ENCODE measurements at regions not wholly inside any gene's neighbourhood (a gene's known extent, or its start where the extent isn't known, plus 50 kb on each side); places are given as distances from the start of the nearest gene placed in this dataset.

GRCh38 chr1:78755986-78756385 lies 106.4 kb downstream of the IFI44 start:
- Histone ChIP-seq H3K4me1 (ENCODE audit: insufficient read depth, insufficient read length) (no peaks in the 10 kb centered on the region), H3K9me3 (ENCODE audit: insufficient read depth, low read length) (peaks cover 10% of the 10 kb centered on the region; the same call in 1 of the 2 replicates), H3K9ac (ENCODE audit: insufficient read length, low read depth) (no peak overlapping the region), H3K27me3 (ENCODE audit: insufficient read depth, insufficient read length) (no peaks in the 10 kb centered on the region), H3K36me3 (ENCODE audit: insufficient read depth, insufficient read length, low read length) (no peaks in the 10 kb centered on the region), H3K4me3 (ENCODE audit: insufficient read length, low read depth) (no peak overlapping the region)
- TF ChIP-seq SUZ12 (IDR thresholded peaks at IDR 0.05; ENCODE audit: extremely low read depth, insufficient read depth, insufficient read length) (no peak), YY1 (IDR thresholded peaks at IDR 0.05; ENCODE audit: insufficient read depth, insufficient read length) (no peak), ZNF274 (IDR thresholded peaks at IDR 0.05; ENCODE audit: low read depth, low read length) (no peak)
- DNase-seq (ENCODE audit: low read depth, low spot score) = no peak

GRCh38 chr1:78758506-78758905 lies 108.9 kb downstream of the IFI44 start:
- Histone ChIP-seq H3K4me1 (ENCODE audit: insufficient read depth, insufficient read length) (no peaks in the 10 kb centered on the region), H3K36me3 (ENCODE audit: insufficient read depth, insufficient read length, low read length) (no peaks in the 10 kb centered on the region), H3K9ac (ENCODE audit: insufficient read length, low read depth) (no peak overlapping the region), H3K4me3 (ENCODE audit: insufficient read length, low read depth) (no peak overlapping the region), H3K9me3 (ENCODE audit: insufficient read depth, low read length) (peaks cover 10% of the 10 kb centered on the region; the same call in 1 of the 2 replicates), H3K27me3 (ENCODE audit: insufficient read depth, insufficient read length) (no peaks in the 10 kb centered on the region)
- no peak for TF ChIP-seq SUZ12 (IDR thresholded peaks at IDR 0.05; ENCODE audit: extremely low read depth, insufficient read depth, insufficient read length)
- no peak for TF ChIP-seq ZNF274 (IDR thresholded peaks at IDR 0.05; ENCODE audit: low read depth, low read length)
- TF ChIP-seq YY1 (IDR thresholded peaks at IDR 0.05; ENCODE audit: insufficient read depth, insufficient read length) = no peak
- DNase-seq (ENCODE audit: low read depth, low spot score) = no peak

DNA sequence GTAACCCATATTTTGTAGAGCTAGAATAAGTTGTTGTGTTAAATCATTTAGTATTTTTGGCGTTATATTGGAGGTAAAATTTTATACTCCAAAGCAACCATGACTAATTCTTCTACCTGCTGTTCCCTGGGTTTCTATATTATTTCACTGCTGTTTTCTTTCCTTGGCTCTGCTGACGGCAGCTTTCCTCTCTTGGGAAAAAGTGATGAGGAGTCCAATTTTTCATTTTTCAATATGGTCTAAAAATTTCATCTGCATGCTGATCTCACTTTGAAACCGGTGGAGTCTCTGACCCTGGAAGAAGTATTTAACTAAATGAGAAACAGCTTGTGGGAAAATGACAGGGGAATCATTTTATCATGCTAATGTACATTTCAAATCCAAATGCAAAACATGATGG lies 110.2 kb downstream of the IFI44 start:
- Histone ChIP-seq H3K4me3 (ENCODE audit: insufficient read length, low read depth) (no peak overlapping the region), H3K36me3 (ENCODE audit: insufficient read depth, insufficient read length, low read length) (no peaks in the 10 kb centered on the region), H3K9me3 (ENCODE audit: insufficient read depth, low read length) (peaks cover 4% of the 10 kb centered on the region; the same call in 1 of the 2 replicates), H3K9ac (ENCODE audit: insufficient read length, low read depth) (no peak overlapping the region), H3K27me3 (ENCODE audit: insufficient read depth, insufficient read length) (no peaks in the 10 kb centered on the region), H3K4me1 (ENCODE audit: insufficient read depth, insufficient read length) (no peaks in the 10 kb centered on the region)
- no peak for TF ChIP-seq ZNF274 (IDR thresholded peaks at IDR 0.05; ENCODE audit: low read depth, low read length)
- no peak for DNase-seq (ENCODE audit: low read depth, low spot score)

GRCh38 chr1:78760858-78761257 lies 111.2 kb downstream of the IFI44 start:
- H3K9ac ChIP-seq (ENCODE audit: insufficient read length, low read depth) = no peak overlapping the region
- no peak for DNase-seq (ENCODE audit: low read depth, low spot score)
- peaks cover under 1% of the 10 kb centered on the region; the same call in 1 of the 2 replicates for H3K9me3 ChIP-seq (ENCODE audit: insufficient read depth, low read length)
- H3K4me1 ChIP-seq (ENCODE audit: insufficient read depth, insufficient read length) = no peaks in the 10 kb centered on the region
- H3K36me3 ChIP-seq (ENCODE audit: insufficient read depth, insufficient read length, low read length) = no peaks in the 10 kb centered on the region
- H3K4me3 ChIP-seq (ENCODE audit: insufficient read length, low read depth) = no peak overlapping the region
- TF ChIP-seq SUZ12 (IDR thresholded peaks at IDR 0.05; ENCODE audit: extremely low read depth, insufficient read depth, insufficient read length) (no peak), YY1 (IDR thresholded peaks at IDR 0.05; ENCODE audit: insufficient read depth, insufficient read length) (no peak), ZNF274 (IDR thresholded peaks at IDR 0.05; ENCODE audit: low read depth, low read length) (no peak)
- no peaks in the 10 kb centered on the region for H3K27me3 ChIP-seq (ENCODE audit: insufficient read depth, insufficient read length)

DNA sequence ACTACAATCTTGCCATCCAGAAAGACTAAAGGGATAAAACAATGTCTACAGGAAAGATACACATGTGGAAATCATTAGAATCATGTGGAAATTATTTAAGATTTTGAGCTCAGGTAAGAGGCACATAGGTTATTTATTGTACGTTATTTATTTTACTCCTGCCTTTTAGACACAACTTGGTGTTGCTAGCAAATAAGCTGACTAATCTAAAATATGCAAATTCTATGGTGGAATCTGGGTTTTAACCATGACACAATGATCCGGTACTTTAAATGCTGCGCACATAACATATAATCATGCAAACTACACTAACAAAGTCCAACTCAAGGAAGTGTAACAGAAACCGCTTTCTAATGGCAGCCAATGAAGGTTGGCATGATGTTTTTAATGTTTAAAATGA lies 112.5 kb downstream of the IFI44 start:
- Histone ChIP-seq H3K9me3 (ENCODE audit: insufficient read depth, low read length) (no peaks in the 10 kb centered on the region), H3K27me3 (ENCODE audit: insufficient read depth, insufficient read length) (no peaks in the 10 kb centered on the region), H3K36me3 (ENCODE audit: insufficient read depth, insufficient read length, low read length) (no peaks in the 10 kb centered on the region), H3K9ac (ENCODE audit: insufficient read length, low read depth) (no peak overlapping the region), H3K4me3 (ENCODE audit: insufficient read length, low read depth) (no peak overlapping the region), H3K4me1 (ENCODE audit: insufficient read depth, insufficient read length) (no peaks in the 10 kb centered on the region)
- no peak for DNase-seq (ENCODE audit: low read depth, low spot score)
- TF ChIP-seq YY1 (IDR thresholded peaks at IDR 0.05; ENCODE audit: insufficient read depth, insufficient read length) (no peak), ZNF274 (IDR thresholded peaks at IDR 0.05; ENCODE audit: low read depth, low read length) (no peak), SUZ12 (IDR thresholded peaks at IDR 0.05; ENCODE audit: extremely low read depth, insufficient read depth, insufficient read length) (no peak)

GRCh38 chr1:78765489-78765888 lies 115.9 kb downstream of the IFI44 start:
- no peaks in the 10 kb centered on the region for H3K4me1 ChIP-seq (ENCODE audit: insufficient read depth, insufficient read length)
- H3K36me3 ChIP-seq (ENCODE audit: insufficient read depth, insufficient read length, low read length) = no peaks in the 10 kb centered on the region
- TF ChIP-seq SUZ12 (IDR thresholded peaks at IDR 0.05; ENCODE audit: extremely low read depth, insufficient read depth, insufficient read length) (no peak), ZNF274 (IDR thresholded peaks at IDR 0.05; ENCODE audit: low read depth, low read length) (no peak), YY1 (IDR thresholded peaks at IDR 0.05; ENCODE audit: insufficient read depth, insufficient read length) (no peak)
- no peaks in the 10 kb centered on the region for H3K9me3 ChIP-seq (ENCODE audit: insufficient read depth, low read length)
- no peak overlapping the region for H3K4me3 ChIP-seq (ENCODE audit: insufficient read length, low read depth)
- H3K9ac ChIP-seq (ENCODE audit: insufficient read length, low read depth) = no peak overlapping the region
- DNase-seq (ENCODE audit: low read depth, low spot score) = no peak
- H3K27me3 ChIP-seq (ENCODE audit: insufficient read depth, insufficient read length) = no peaks in the 10 kb centered on the region

DNA sequence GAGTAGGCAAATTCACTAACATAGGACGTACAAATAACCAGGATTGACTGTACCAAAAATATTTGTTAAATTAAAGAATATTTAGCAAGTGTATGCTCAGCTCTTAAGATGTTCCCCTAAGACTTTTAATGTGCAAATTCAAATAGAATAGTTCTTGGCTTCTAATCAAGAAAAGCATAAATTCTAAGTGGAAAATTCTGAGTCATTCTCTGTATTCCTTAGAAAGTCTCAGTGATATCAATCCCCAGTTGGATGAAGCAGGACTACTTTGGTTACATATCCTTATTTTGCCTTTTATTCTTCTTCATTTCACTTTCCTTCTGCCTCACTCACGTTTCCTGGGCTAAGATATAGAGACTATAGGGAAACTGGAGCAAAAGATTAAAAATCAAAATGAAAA lies 130.2 kb downstream of the IFI44 start:
- no peak for DNase-seq (ENCODE audit: low read depth, low spot score)
- Histone ChIP-seq H3K4me1 (ENCODE audit: insufficient read depth, insufficient read length) (no peaks in the 10 kb centered on the region), H3K9me3 (ENCODE audit: insufficient read depth, low read length) (no peaks in the 10 kb centered on the region), H3K36me3 (ENCODE audit: insufficient read depth, insufficient read length, low read length) (no peaks in the 10 kb centered on the region), H3K4me3 (ENCODE audit: insufficient read length, low read depth) (no peak overlapping the region), H3K9ac (ENCODE audit: insufficient read length, low read depth) (no peak overlapping the region), H3K27me3 (ENCODE audit: insufficient read depth, insufficient read length) (no peaks in the 10 kb centered on the region)
- no peak for TF ChIP-seq YY1 (IDR thresholded peaks at IDR 0.05; ENCODE audit: insufficient read depth, insufficient read length)
- no peak for TF ChIP-seq ZNF274 (IDR thresholded peaks at IDR 0.05; ENCODE audit: low read depth, low read length)
- no peak for TF ChIP-seq SUZ12 (IDR thresholded peaks at IDR 0.05; ENCODE audit: extremely low read depth, insufficient read depth, insufficient read length)

- Histone ChIP-seq H3K27me3 (ENCODE audit: insufficient read depth, insufficient read length) (no peaks in the 10 kb centered on the region), H3K9ac (ENCODE audit: insufficient read length, low read depth) (no peak overlapping the region), H3K36me3 (ENCODE audit: insufficient read depth, insufficient read length, low read length) (no peaks in the 10 kb centered on the region), H3K4me3 (ENCODE audit: insufficient read length, low read depth) (no peak overlapping the region), H3K9me3 (ENCODE audit: insufficient read depth, low read length) (no peaks in the 10 kb centered on the region), H3K4me1 (ENCODE audit: insufficient read depth, insufficient read length) (no peaks in the 10 kb centered on the region)
- DNase-seq (ENCODE audit: low read depth, low spot score) = no peak
- TF ChIP-seq YY1 (IDR thresholded peaks at IDR 0.05; ENCODE audit: insufficient read depth, insufficient read length) = no peak
- TF ChIP-seq ZNF274 (IDR thresholded peaks at IDR 0.05; ENCODE audit: low read depth, low read length) = no peak
- TF ChIP-seq SUZ12 (IDR thresholded peaks at IDR 0.05; ENCODE audit: extremely low read depth, insufficient read depth, insufficient read length) = no peak
Measured at GRCh38 chr1:78787544-78787943, 137.9 kb downstream of the IFI44 start.

Data from NT2/D1 (cell line).